GM12878 (cell line): ENCODE measurements at regions not wholly inside any gene's neighbourhood (a gene's known extent, or its start where the extent isn't known, plus 50 kb on each side); places are given as distances from the start of the nearest gene placed in this dataset.

Experiments used
- ATAC-seq: fragments of 200-7000 bp; cut with Tn5 transposase; 3 replicates; pipeline ENCODE4 v1.9.1; 2020; ENCODE audit warnings: mild to moderate bottlenecking, moderate library complexity
- BruUV-seq: library from RNA; stranded (reverse); fragments of 400-500 nt; replicated peaks from 2 replicates; lab custom pipeline; 2021; lab: Mats Ljungman, UMichigan
- CTCF ChIA-PET: fragments of 300-600 bp; sonication (Branson Sonifier 250); formaldehyde crosslinking; extraction: SDS; loops from one replicate; lab custom pipeline; 2021; ENCODE audit warnings: inconsistent platforms; lab: Yijun Ruan, JAX
- POLR2A ChIA-PET: fragments of 350-600 bp; formaldehyde crosslinking; extraction: SDS; loops from one replicate; lab custom pipeline; 2021; ENCODE audit warnings: inconsistent platforms; lab: Charles Lee
- RAD21 ChIA-PET: fragments of 300-600 bp; sonication (Branson Sonifier 250); formaldehyde crosslinking; loops from one replicate; lab custom pipeline; 2023; ENCODE audit warnings: antibody characterized with exemption; ENCODE audit not compliant: unreplicated experiment; lab: Charles Lee
- SMC1A ChIA-PET: fragments of 300-600 bp; sonication (Branson Sonifier 250); formaldehyde crosslinking; loops from one replicate; lab custom pipeline; 2023; ENCODE audit not compliant: unreplicated experiment, uncharacterized antibody; lab: Charles Lee
- DNase-seq: peaks from one replicate; pipeline ENCODE4 v3.0.0-alpha.2; 2011; ENCODE audit warnings: low read depth, low spot score
- FAIRE-seq: peaks from 3 replicates; lab custom pipeline; 2011; peaks lifted over from hg19 to GRCh38; lab: Jason Lieb, UNC
- H2AFZ ChIP-seq: 2 replicates; pipeline ENCODE4 v1.6.0; 2011; ENCODE audit warnings: low read depth, low read length, control low read depth; ENCODE audit not compliant: control insufficient read depth
- H3K27ac ChIP-seq: 2 replicates; pipeline ENCODE4 v1.5.1; 2011; ENCODE audit warnings: control low read depth; ENCODE audit not compliant: control insufficient read depth, insufficient read depth
- H3K27me3 ChIP-seq, 2 experiments: replicated peaks in 1 of 2; 2 replicates each; pipeline versions ENCODE4 v1.6.0 to v1.6.1; 2011; ENCODE audit warnings: low read length in 1 of 2; ENCODE audit not compliant: control insufficient read depth in 2 of 2, insufficient read depth in 2 of 2
- H3K36me3 ChIP-seq, 2 experiments: 2 replicates each; pipeline ENCODE4 v1.5.1; 2011; ENCODE audit warnings: low read length in 1 of 2; ENCODE audit not compliant: control insufficient read depth in 2 of 2, insufficient read depth in 2 of 2
- H3K4me1 ChIP-seq: 2 replicates; pipeline ENCODE4 v1.6.1; 2011; ENCODE audit warnings: mild to moderate bottlenecking, low read length, moderate library complexity, mixed read lengths; ENCODE audit not compliant: control insufficient read depth, insufficient read depth
- H3K4me2 ChIP-seq: 2 replicates; pipeline ENCODE4 v1.6.0; 2011; ENCODE audit warnings: control low read depth; ENCODE audit not compliant: control insufficient read depth, insufficient read depth
- H3K4me3 ChIP-seq: fragments of 200-600 bp; sonication (generic); 2 replicates; pipeline ENCODE4 v1.5.1; 2016
- H3K79me2 ChIP-seq: 2 replicates; pipeline ENCODE4 v1.6.0; 2011; ENCODE audit warnings: low read length; ENCODE audit not compliant: control insufficient read depth, insufficient read depth
- H3K9ac ChIP-seq: 2 replicates; pipeline ENCODE4 v1.8.0; 2011; ENCODE audit warnings: low read length, control low read depth, mixed read lengths; ENCODE audit not compliant: control insufficient read depth, insufficient read depth
- H3K9me3 ChIP-seq: replicated peaks from 3 replicates; pipeline ENCODE4 v1.5.1; 2011; ENCODE audit warnings: mild to moderate bottlenecking, low read length; ENCODE audit not compliant: control insufficient read depth, insufficient read depth
- H4K20me1 ChIP-seq: 2 replicates; pipeline ENCODE4 v1.6.0; 2011; ENCODE audit not compliant: control insufficient read depth, insufficient read depth
- ATF7 ChIP-seq: fragments of 450-650 bp; IDR thresholded peaks from 2 replicates; pipeline ENCODE4 v1.6.1; 2016; ENCODE audit warnings: low read depth, mild to moderate bottlenecking
- BMI1 ChIP-seq: fragments of 450-650 bp; IDR thresholded peaks from 2 replicates; pipeline ENCODE4 v1.6.1; 2016; ENCODE audit warnings: mild to moderate bottlenecking, moderate library complexity, borderline replicate concordance
- NKRF ChIP-seq: fragments of 450-650 bp; conservative IDR thresholded peaks from 2 replicates; pipeline ENCODE4 v1.6.1; 2017; ENCODE audit warnings: mild to moderate bottlenecking, moderate library complexity
- RBBP5 ChIP-seq: fragments of 200-600 bp; sonication (generic); conservative IDR thresholded peaks from 2 replicates; pipeline ENCODE4 v1.6.1; 2016
- RUNX3 ChIP-seq: IDR thresholded peaks from 2 replicates; pipeline ENCODE4 v1.6.1; 2012; ENCODE audit warnings: low read length, inconsistent platforms
- SREBF2 ChIP-seq: IDR thresholded peaks from 2 replicates; pipeline ENCODE4 v1.6.1; 2012; ENCODE audit warnings: mild to moderate bottlenecking, low read length
- STAT3 ChIP-seq: IDR thresholded peaks from 2 replicates; pipeline ENCODE4 v1.6.1; 2011; ENCODE audit warnings: low read depth, low read length, improper control_type of control experiment
- ZBTB11 ChIP-seq: fragments of 450-650 bp; formaldehyde crosslinking; IDR thresholded peaks from 2 replicates; pipeline ENCODE4 v1.5.0; 2022; ENCODE audit warnings: mild to moderate bottlenecking, missing genetic modification characterization
- ZNF274 ChIP-seq: IDR thresholded peaks from one replicate; pipeline ENCODE4 v1.8.0; 2011; ENCODE audit not compliant: insufficient read length, insufficient read depth
- ZNF687 ChIP-seq: fragments of 450-650 bp; IDR thresholded peaks from 2 replicates; pipeline ENCODE4 v1.6.1; 2017; ENCODE audit warnings: mild to moderate bottlenecking, moderate library complexity
- ZSCAN29 ChIP-seq: fragments of 450-650 bp; IDR thresholded peaks from 2 replicates; pipeline ENCODE4 v1.6.1; 2017; ENCODE audit warnings: mild to moderate bottlenecking, moderate library complexity
- WGBS: methylation state at CpG from one replicate; pipeline ENCODE4 v1.1.6; 2016; ENCODE audit warnings: low lambda C conversion rate; ENCODE audit not compliant: insufficient replicate concordance, insufficient coverage; ENCODE audit errors: missing lambda C conversion rate; 5-methylcytosine and 5-hydroxymethylcytosine counted together
- in situ Hi-C: fragments of 300-500 bp; cut with MboI; formaldehyde crosslinking; loops from 9 replicates; pipeline ENCODE4 v1.14.3; 2018; ENCODE audit warnings: mixed read lengths
- intact Hi-C: fragments of 100-400 bp; cut with micrococcal nuclease; formaldehyde crosslinking; loops from one replicate; pipeline ENCODE4 v1.14.2; 2022; ENCODE audit not compliant: unreplicated experiment

GRCh38 chr20:20896606-20897005, 184.2 kb upstream of the RALGAPA2 start:
- WGBS: 68% methylated on average over 3 of the region's 3 CpGs
- CTCF ChIA-PET: interaction anchor here (1.1 kb wide), 1 partner anchor 36 kb away, joined by 3 read pairs; no protein-coding TSS in a partner anchor
- H3K36me3 ChIP-seq: no peaks in the 10 kb centered on the region

More at GRCh38 chr20:20896606-20897005, 184.2 kb upstream of the RALGAPA2 start:
- H3K79me2 ChIP-seq: no peaks in the 10 kb centered on the region
- intact Hi-C loops (no loop called here), in situ Hi-C loops (no loop called here)
- ATAC-seq (no peak), DNase-seq (no peak), FAIRE-seq (no peak)
- no peak overlapping the region for H3K9ac ChIP-seq
- ChIA-PET POLR2A (no interaction called here), SMC1A (no interaction called here), RAD21 (no interaction called here)
- H3K4me2 ChIP-seq: no peak overlapping the region
- H3K9me3 ChIP-seq: no peaks in the 10 kb centered on the region
- no peak overlapping the region for H3K27ac ChIP-seq
- H3K27me3 ChIP-seq: no peaks in the 10 kb centered on the region
- TF ChIP-seq BMI1 (no peak), ZNF274 (no peak), RUNX3 (no peak), ATF7 (no peak), SREBF2 (no peak), RBBP5 (no peak), NKRF (no peak), ZSCAN29 (no peak), ZBTB11 (CRISPR knock-in tag) (no peak), STAT3 (no peak), ZNF687 (no peak)
- H2AFZ ChIP-seq: no peak overlapping the region
- no TSS peak for BruUV-seq
- H3K4me3 ChIP-seq: no peak overlapping the region
- no peaks in the 10 kb centered on the region for H3K4me1 ChIP-seq
- no peaks in the 10 kb centered on the region for H4K20me1 ChIP-seq
